ENCODE measurements at regions not wholly inside any gene's neighbourhood (a gene's known extent, or its start where the extent isn't known, plus 50 kb on each side); places are given as distances from the start of the nearest gene placed in this dataset.

- TF ChIP-seq POLR2A (IDR thresholded peaks at IDR 0.05; ENCODE audit: low read length) (no peak), GATA1 (IDR thresholded peaks at IDR 0.05; ENCODE audit: low read depth, low read length) (no peak)
These were observed 483.5 kb upstream of the PKN2 start for GRCh38 chr1:88200545-88200944.

Data from erythroblast (primary cell).